HEK293 (cell line): ENCODE measurements at regions not wholly inside any gene's neighbourhood (a gene's known extent, or its start where the extent isn't known, plus 50 kb on each side); places are given as distances from the start of the nearest gene placed in this dataset.

Source experiments
- CTCF ChIA-PET: fragments of 350-600 bp; formaldehyde crosslinking; extraction: SDS; loops from one replicate; lab custom pipeline; 2021; ENCODE audit warnings: antibody characterized with exemption; lab: Yijun Ruan, JAX
- POLR2A ChIA-PET: fragments of 300-600 bp; formaldehyde crosslinking; extraction: SDS; loops from one replicate; lab custom pipeline; 2020; ENCODE audit warnings: antibody characterized with exemption, inconsistent platforms; lab: Yijun Ruan, JAX
- H3K27ac ChIP-seq: fragments of 200-500 bp; sonication (Bioruptor generic); 2 replicates; pipeline ENCODE4 v1.5.1; 2014; ENCODE audit warnings: low read depth, low read length, control low read depth, inconsistent platforms; ENCODE audit errors: extremely low read depth
- H3K36me3 ChIP-seq, 2 experiments: fragments of 200-500 bp in 1 of 2; sonication (Bioruptor generic) in 1 of 2; 1 replicate in 1 of 2; 2 replicates in 1 of 2; pipeline ENCODE4 v1.5.1; 2014 to 2017; ENCODE audit warnings: inconsistent platforms in 2 of 2, low read length in 2 of 2; ENCODE audit not compliant: control insufficient read depth in 2 of 2, insufficient read depth in 1 of 2
- H3K4me1 ChIP-seq: fragments of 200-500 bp; sonication (Bioruptor generic); 2 replicates; pipeline ENCODE4 v1.5.1; 2014; ENCODE audit warnings: mild to moderate bottlenecking, low read length, inconsistent platforms; ENCODE audit not compliant: control insufficient read depth, insufficient read depth
- H3K4me3 ChIP-seq: 2 replicates; pipeline ENCODE4 v1.5.1; 2011; ENCODE audit warnings: low read depth, mild to moderate bottlenecking, control low read depth, low read length, moderate library complexity
- H3K9me3 ChIP-seq: fragments of 200-500 bp; sonication (Bioruptor generic); 2 replicates; pipeline ENCODE4 v1.5.1; 2014; ENCODE audit warnings: low read depth, low read length, inconsistent platforms; ENCODE audit not compliant: control insufficient read depth, insufficient read depth
- BCL11A ChIP-seq: fragments of 450-650 bp; formaldehyde crosslinking; IDR thresholded peaks from 2 replicates; pipeline ENCODE4 v1.5.1; 2016; ENCODE audit warnings: low read depth, missing biosample characterization, missing genetic modification characterization
- HOXD13 ChIP-seq: sonication (generic); formaldehyde crosslinking; IDR thresholded peaks from 2 replicates; pipeline ENCODE4 v1.8.0; 2022; ENCODE audit warnings: missing genetic modification reagents, borderline replicate concordance
- MZF1 ChIP-seq: fragments of 450-650 bp; formaldehyde crosslinking; IDR thresholded peaks from 2 replicates; pipeline ENCODE4 v1.5.1; 2017; ENCODE audit warnings: missing biosample characterization, missing genetic modification characterization, borderline replicate concordance
- PBX3 ChIP-seq: sonication (generic); formaldehyde crosslinking; IDR thresholded peaks from 2 replicates; pipeline ENCODE4 v1.8.1; 2022; ENCODE audit warnings: mild to moderate bottlenecking, moderate library complexity, missing genetic modification reagents
- SETDB1 ChIP-seq: IDR thresholded peaks from one replicate; pipeline ENCODE4 v1.6.1; 2017; ENCODE audit warnings: mild to moderate bottlenecking, low read length, moderate library complexity, mixed read lengths; ENCODE audit not compliant: insufficient read length
- SP3 ChIP-seq: fragments of 450-650 bp; formaldehyde crosslinking; IDR thresholded peaks from 2 replicates; pipeline ENCODE4 v1.5.1; 2016; ENCODE audit warnings: missing biosample characterization, missing genetic modification characterization
- TRIM28 ChIP-seq: IDR thresholded peaks from 2 replicates; pipeline ENCODE4 v1.6.1; 2011; ENCODE audit warnings: low read length, control low read depth, borderline replicate concordance
- ZBTB48 ChIP-seq: fragments of 450-650 bp; formaldehyde crosslinking; IDR thresholded peaks from 2 replicates; pipeline ENCODE4 v1.5.1; 2016; ENCODE audit warnings: missing biosample characterization, missing genetic modification characterization
- ZBTB6 ChIP-seq: fragments of 450-650 bp; formaldehyde crosslinking; IDR thresholded peaks from 2 replicates; pipeline ENCODE4 v1.5.1; 2017; ENCODE audit warnings: missing biosample characterization, missing genetic modification characterization
- ZEB2 ChIP-seq: fragments of 450-650 bp; formaldehyde crosslinking; IDR thresholded peaks from 2 replicates; pipeline ENCODE4 v1.5.1; 2016; ENCODE audit warnings: missing biosample characterization, missing genetic modification characterization
- ZNF10 ChIP-seq: fragments of 450-650 bp; formaldehyde crosslinking; IDR thresholded peaks from 2 replicates; pipeline ENCODE4 v1.5.1; 2017; ENCODE audit warnings: missing biosample characterization, missing genetic modification characterization
- ZNF132 ChIP-seq: fragments of 450-650 bp; formaldehyde crosslinking; IDR thresholded peaks from 2 replicates; pipeline ENCODE4 v1.5.1; 2017; ENCODE audit warnings: missing biosample characterization, missing genetic modification characterization, borderline replicate concordance
- ZNF138 ChIP-seq: fragments of 450-650 bp; formaldehyde crosslinking; IDR thresholded peaks from 2 replicates; pipeline ENCODE4 v1.5.1; 2016; ENCODE audit warnings: missing biosample characterization, missing genetic modification characterization, borderline replicate concordance
- ZNF23 ChIP-seq: fragments of 450-650 bp; formaldehyde crosslinking; IDR thresholded peaks from 2 replicates; pipeline ENCODE4 v1.5.1; 2016; ENCODE audit warnings: missing biosample characterization, missing genetic modification characterization, borderline replicate concordance
- ZNF248 ChIP-seq: fragments of 450-650 bp; formaldehyde crosslinking; IDR thresholded peaks from 2 replicates; pipeline ENCODE4 v1.5.1; 2017; ENCODE audit warnings: missing biosample characterization, missing genetic modification characterization
- ZNF266 ChIP-seq: fragments of 450-650 bp; formaldehyde crosslinking; IDR thresholded peaks from 2 replicates; pipeline ENCODE4 v1.5.1; 2016; ENCODE audit warnings: missing biosample characterization, missing genetic modification characterization, low read depth
- ZNF423 ChIP-seq: fragments of 450-650 bp; formaldehyde crosslinking; IDR thresholded peaks from 2 replicates; pipeline ENCODE4 v1.5.1; 2016; ENCODE audit warnings: missing biosample characterization, missing genetic modification characterization
- ZNF501 ChIP-seq: fragments of 450-650 bp; formaldehyde crosslinking; IDR thresholded peaks from 2 replicates; pipeline ENCODE4 v1.5.1; 2016; ENCODE audit warnings: missing biosample characterization, missing genetic modification characterization
- ZNF585B ChIP-seq: fragments of 450-650 bp; formaldehyde crosslinking; IDR thresholded peaks from 2 replicates; pipeline ENCODE4 v1.5.1; 2016; ENCODE audit warnings: missing biosample characterization, missing genetic modification characterization
- ZNF701 ChIP-seq: fragments of 450-650 bp; formaldehyde crosslinking; IDR thresholded peaks from 2 replicates; pipeline ENCODE4 v1.5.1; 2016; ENCODE audit warnings: missing biosample characterization, missing genetic modification characterization
- ZNF776 ChIP-seq: fragments of 450-650 bp; formaldehyde crosslinking; IDR thresholded peaks from 2 replicates; pipeline ENCODE4 v1.5.0; 2017; ENCODE audit warnings: missing biosample characterization, missing genetic modification characterization, borderline replicate concordance
- ZSCAN4 ChIP-seq: fragments of 450-650 bp; formaldehyde crosslinking; IDR thresholded peaks from 2 replicates; pipeline ENCODE4 v1.5.1; 2017; ENCODE audit warnings: missing biosample characterization, missing genetic modification characterization
- TF ChIP-seq, protein P1 (sequence below): fragments of 450-650 bp; formaldehyde crosslinking; conservative IDR thresholded peaks from 2 replicates; pipeline ENCODE4 v1.5.1; 2016; ENCODE audit warnings: low read depth, missing biosample characterization, missing genetic modification characterization
- TF ChIP-seq, protein P2 (sequence below): fragments of 450-650 bp; formaldehyde crosslinking; IDR thresholded peaks from 2 replicates; pipeline ENCODE4 v1.5.1; 2016; ENCODE audit warnings: missing biosample characterization, missing genetic modification characterization
- TF ChIP-seq, protein P3 (sequence below): fragments of 450-650 bp; formaldehyde crosslinking; IDR thresholded peaks from 2 replicates; pipeline ENCODE4 v1.5.1; 2017; ENCODE audit warnings: missing biosample characterization, missing genetic modification characterization

DNA sequence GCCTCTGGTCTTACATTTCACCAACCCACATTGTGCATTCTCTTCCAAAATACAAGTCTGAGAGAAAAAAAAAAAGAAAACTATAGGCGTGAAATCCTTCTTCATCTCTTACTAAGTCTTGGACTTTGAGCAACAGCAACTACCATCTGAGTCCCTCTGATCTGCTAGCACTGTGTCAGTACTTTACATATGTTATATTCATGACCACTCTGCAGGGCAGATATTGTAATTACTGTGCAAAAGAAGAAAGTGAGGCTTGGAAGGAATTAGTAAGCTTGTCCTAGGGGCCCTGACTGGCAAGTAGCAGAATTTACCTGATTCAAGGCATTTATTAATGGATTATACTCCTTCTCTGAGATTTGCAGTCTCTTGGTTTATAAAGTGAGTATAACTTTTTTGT, 52.7 kb upstream of the EED start (continued):
- TF ChIP-seq, protein P1, sequence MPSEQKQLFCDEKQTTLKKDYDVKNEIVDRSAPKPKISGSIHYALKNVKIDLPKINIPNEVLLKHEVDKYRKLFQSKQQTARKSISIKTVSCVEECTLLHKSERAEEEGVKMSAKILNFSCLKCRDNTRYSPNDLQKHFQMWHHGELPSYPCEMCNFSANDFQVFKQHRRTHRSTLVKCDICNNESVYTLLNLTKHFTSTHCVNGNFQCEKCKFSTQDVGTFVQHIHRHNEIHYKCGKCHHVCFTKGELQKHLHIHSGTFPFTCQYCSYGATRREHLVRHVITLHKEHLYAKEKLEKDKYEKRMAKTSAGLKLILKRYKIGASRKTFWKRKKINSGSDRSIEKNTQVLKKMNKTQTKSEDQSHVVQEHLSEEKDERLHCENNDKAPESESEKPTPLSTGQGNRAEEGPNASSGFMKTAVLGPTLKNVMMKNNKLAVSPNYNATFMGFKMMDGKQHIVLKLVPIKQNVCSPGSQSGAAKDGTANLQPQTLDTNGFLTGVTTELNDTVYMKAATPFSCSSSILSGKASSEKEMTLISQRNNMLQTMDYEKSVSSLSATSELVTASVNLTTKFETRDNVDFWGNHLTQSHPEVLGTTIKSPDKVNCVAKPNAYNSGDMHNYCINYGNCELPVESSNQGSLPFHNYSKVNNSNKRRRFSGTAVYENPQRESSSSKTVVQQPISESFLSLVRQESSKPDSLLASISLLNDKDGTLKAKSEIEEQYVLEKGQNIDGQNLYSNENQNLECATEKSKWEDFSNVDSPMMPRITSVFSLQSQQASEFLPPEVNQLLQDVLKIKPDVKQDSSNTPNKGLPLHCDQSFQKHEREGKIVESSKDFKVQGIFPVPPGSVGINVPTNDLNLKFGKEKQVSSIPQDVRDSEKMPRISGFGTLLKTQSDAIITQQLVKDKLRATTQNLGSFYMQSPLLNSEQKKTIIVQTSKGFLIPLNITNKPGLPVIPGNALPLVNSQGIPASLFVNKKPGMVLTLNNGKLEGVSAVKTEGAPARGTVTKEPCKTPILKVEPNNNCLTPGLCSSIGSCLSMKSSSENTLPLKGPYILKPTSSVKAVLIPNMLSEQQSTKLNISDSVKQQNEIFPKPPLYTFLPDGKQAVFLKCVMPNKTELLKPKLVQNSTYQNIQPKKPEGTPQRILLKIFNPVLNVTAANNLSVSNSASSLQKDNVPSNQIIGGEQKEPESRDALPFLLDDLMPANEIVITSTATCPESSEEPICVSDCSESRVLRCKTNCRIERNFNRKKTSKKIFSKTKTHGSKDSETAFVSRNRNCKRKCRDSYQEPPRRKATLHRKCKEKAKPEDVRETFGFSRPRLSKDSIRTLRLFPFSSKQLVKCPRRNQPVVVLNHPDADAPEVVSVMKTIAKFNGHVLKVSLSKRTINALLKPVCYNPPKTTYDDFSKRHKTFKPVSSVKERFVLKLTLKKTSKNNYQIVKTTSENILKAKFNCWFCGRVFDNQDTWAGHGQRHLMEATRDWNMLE (tag by site-specific recombination) = no peak
- TF ChIP-seq ZNF132 (tag by site-specific recombination) (no peak), ZNF501 (tag by site-specific recombination) (no peak), ZEB2 (no peak)

DNA sequence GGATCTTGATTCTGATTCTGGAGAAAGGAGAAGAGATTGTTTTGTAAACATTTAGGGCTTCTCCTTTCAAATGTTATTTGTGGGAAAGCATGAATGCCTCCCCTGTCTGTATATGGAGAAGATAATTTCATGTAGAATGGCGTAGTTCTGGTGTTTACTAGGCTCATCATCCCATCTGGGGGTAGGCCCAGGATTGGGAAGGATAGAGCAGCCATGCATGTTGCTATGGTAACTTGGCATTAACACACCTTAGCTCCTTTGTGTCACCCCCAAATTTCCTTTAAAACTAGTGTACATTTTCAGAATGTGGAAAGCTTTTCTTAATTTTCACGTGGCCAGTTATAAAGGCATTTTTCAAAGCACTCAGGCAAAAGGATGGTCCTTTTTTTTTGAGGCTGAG, 57.5 kb upstream of the EED start:
- Histone ChIP-seq H3K4me3 (no peak overlapping the region), H3K36me3 (no peaks in the 10 kb centered on the region), H3K9me3 (no peaks in the 10 kb centered on the region), H3K27ac (no peak overlapping the region), H3K4me1 (no peaks in the 10 kb centered on the region)
- TF ChIP-seq ZNF423 (no peak), ZBTB48 (tag by site-specific recombination) (no peak), SETDB1 (no peak), HOXD13 (CRISPR knock-in tag) (no peak), ZNF248 (no peak), SP3 (tag by site-specific recombination) (no peak), ZNF138 (tag by site-specific recombination) (no peak), ZNF23 (tag by site-specific recombination) (no peak), ZBTB6 (tag by site-specific recombination) (no peak), ZSCAN4 (tag by site-specific recombination) (no peak)
- TF ChIP-seq, protein P2, sequence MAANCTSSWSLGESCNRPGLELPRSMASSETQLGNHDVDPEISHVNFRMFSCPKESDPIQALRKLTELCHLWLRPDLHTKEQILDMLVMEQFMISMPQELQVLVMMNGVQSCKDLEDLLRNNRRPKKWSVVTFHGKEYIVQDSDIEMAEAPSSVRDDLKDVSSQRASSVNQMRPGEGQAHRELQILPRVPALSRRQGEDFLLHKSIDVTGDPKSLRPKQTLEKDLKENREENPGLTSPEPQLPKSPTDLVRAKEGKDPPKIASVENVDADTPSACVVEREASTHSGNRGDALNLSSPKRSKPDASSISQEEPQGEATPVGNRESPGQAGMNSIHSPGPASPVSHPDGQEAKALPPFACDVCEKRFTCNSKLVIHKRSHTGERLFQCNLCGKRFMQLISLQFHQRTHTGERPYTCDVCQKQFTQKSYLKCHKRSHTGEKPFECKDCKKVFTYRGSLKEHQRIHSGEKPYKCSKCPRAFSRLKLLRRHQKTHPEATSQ = no peak
- POLR2A ChIA-PET = no interaction called here
- CTCF ChIA-PET = no interaction called here

GRCh38 chr11:86186386-86186785, 58.2 kb upstream of the EED start:
- CTCF ChIA-PET = no interaction called here
- TF ChIP-seq BCL11A (tag by site-specific recombination) = no peak
- TF ChIP-seq ZNF585B (tag by site-specific recombination) = no peak
- no peak for TF ChIP-seq MZF1 (tag by site-specific recombination)
- TF ChIP-seq TRIM28 = no peak
- no peak for TF ChIP-seq ZNF776
- no peak for TF ChIP-seq ZNF266 (tag by site-specific recombination)
- TF ChIP-seq ZNF10 (tag by site-specific recombination) = no peak
- TF ChIP-seq, protein P3, sequence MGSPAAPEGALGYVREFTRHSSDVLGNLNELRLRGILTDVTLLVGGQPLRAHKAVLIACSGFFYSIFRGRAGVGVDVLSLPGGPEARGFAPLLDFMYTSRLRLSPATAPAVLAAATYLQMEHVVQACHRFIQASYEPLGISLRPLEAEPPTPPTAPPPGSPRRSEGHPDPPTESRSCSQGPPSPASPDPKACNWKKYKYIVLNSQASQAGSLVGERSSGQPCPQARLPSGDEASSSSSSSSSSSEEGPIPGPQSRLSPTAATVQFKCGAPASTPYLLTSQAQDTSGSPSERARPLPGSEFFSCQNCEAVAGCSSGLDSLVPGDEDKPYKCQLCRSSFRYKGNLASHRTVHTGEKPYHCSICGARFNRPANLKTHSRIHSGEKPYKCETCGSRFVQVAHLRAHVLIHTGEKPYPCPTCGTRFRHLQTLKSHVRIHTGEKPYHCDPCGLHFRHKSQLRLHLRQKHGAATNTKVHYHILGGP (tag by site-specific recombination) = no peak
- TF ChIP-seq ZNF701 = no peak
- no peak for TF ChIP-seq PBX3 (CRISPR knock-in tag)

More at GRCh38 chr11:86186386-86186785, 58.2 kb upstream of the EED start:
- POLR2A ChIA-PET = no interaction called here
- Histone ChIP-seq H3K9me3 (no peaks in the 10 kb centered on the region), H3K36me3 (no peaks in the 10 kb centered on the region), H3K4me1 (no peaks in the 10 kb centered on the region), H3K27ac (no peak overlapping the region), H3K4me3 (no peak overlapping the region)
